ENCODE measurements at regions not wholly inside any gene's neighbourhood (a gene's known extent, or its start where the extent isn't known, plus 50 kb on each side); places are given as distances from the start of the nearest gene placed in this dataset.

GRCh38 chr20:24823176-24823784 is 125.8 kb upstream of the CST7 start:
- Histone ChIP-seq H3K27me3 (0 out of 22 replicates have a peak, but pooled peaks cover 0 to 6% (median 0%) of the 10 kb centered on the region in 11 experiments), H3K4me1 (peaks cover 0 to 15% (median 13%) of the 10 kb centered on the region in 10 experiments; a peak in 13 of 20 replicates), H3K9me3 (replicated peaks in 1 of 11) (no peaks in the 10 kb centered on the region), H3K9ac (no peak overlapping the region), H3K36me3 (no peaks in the 10 kb centered on the region), H4K20me1 (no peaks in the 10 kb centered on the region; a peak in 1 of 22 replicates), H3K4me3 (no peak overlapping the region), H3K4me2 (peak overlapping the region in 7 of 11 experiments; percentile 18 to 46 (median 42); a peak in 13 of 22 replicates), H3K27ac (no peak overlapping the region)
- no peak for TF ChIP-seq Cebpa-rat (IDR thresholded peaks at IDR 0.05)

DNA sequence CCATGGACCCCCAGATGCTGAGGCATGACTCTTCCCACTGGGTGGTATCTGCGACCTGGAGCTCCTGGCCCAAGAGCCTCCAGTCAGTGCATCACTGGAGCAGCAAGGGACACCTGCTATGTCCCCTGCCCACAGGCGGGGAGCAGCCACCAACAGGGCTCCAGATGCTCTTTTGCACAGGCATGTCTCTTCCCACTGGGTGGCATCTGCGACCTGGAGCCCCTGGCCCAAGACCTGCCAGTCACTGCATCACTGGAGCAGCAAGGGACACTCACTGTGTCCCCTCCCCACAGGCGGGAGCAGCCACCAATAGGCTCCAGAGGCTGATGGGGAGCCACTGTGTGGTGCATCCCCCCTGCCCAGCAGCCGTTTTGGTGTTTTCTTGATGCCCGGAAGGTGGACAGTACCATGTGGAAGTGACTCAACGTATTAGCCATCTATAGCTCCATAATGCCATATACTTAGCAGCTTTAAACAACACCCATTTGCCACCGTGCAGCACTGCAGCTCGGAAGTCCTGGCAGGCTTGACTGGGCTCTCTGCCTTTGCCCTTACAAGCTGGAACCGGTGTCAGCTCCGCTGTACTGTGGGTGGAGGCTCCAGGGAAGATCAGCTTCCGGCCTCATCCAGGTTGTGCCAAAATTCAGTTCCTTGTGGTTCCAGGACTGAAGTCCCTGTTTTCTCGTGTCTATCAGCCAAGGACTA is 124.9 kb upstream of the CST7 start:
- H4K20me1 ChIP-seq = no peaks in the 10 kb centered on the region; a peak in 1 of 22 replicates
- no peak overlapping the region for H3K27ac ChIP-seq
- no peak for TF ChIP-seq Cebpa-rat (IDR thresholded peaks at IDR 0.05)
- no peak overlapping the region for H3K4me3 ChIP-seq
- no peaks in the 10 kb centered on the region for H3K9me3 ChIP-seq (replicated peaks in 1 of 11)
- H3K36me3 ChIP-seq = no peaks in the 10 kb centered on the region
- H3K4me2 ChIP-seq = peak overlapping the region in 9 of 11 experiments; percentile 14 to 46 (median 42); a peak in 15 of 22 replicates
- peaks cover 0 to 15% (median 13%) of the 10 kb centered on the region in 10 experiments; a peak in 13 of 20 replicates for H3K4me1 ChIP-seq
- H3K27me3 ChIP-seq = 0 out of 22 replicates have a peak, but pooled peaks cover 0 to 6% (median 0%) of the 10 kb centered on the region in 11 experiments
- H3K9ac ChIP-seq = no peak overlapping the region

DNA sequence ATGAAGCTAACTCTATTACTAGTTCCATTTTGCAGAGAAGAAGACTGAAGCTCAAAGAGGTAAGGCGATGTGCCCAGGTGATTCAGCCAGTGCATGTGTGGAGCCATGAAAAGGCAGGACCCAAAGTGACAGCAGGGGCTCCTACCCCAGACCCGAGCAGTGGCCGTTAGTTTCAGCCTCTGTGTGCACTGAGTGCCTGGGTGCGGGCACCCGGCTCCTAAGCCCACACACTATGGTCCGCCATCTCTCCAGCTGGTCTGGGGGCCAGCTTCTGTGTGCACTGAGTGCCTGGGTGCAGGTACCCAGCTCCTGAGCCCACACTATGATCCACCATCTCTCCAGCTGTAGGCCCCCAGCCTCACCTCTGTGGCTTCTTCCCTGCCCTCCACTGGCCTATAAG is 123.5 kb upstream of the CST7 start:
- Histone ChIP-seq H3K4me1 (peaks cover 0 to 25% (median 13%) of the 10 kb centered on the region in 10 experiments; a peak in 13 of 20 replicates), H3K4me2 (no peak overlapping the region), H3K36me3 (no peaks in the 10 kb centered on the region), H3K27ac (no peak overlapping the region), H4K20me1 (no peaks in the 10 kb centered on the region; a peak in 1 of 22 replicates), H3K9me3 (replicated peaks in 1 of 11) (peaks cover 0 to 1% (median 0%) of the 10 kb centered on the region in 11 experiments; a peak in 1 of 22 replicates), H3K27me3 (0 out of 22 replicates have a peak, but pooled peaks cover 0 to 6% (median 0%) of the 10 kb centered on the region in 11 experiments), H3K9ac (no peak overlapping the region), H3K4me3 (no peak overlapping the region)
- TF ChIP-seq Cebpa-rat (IDR thresholded peaks at IDR 0.05) = no peak

DNA sequence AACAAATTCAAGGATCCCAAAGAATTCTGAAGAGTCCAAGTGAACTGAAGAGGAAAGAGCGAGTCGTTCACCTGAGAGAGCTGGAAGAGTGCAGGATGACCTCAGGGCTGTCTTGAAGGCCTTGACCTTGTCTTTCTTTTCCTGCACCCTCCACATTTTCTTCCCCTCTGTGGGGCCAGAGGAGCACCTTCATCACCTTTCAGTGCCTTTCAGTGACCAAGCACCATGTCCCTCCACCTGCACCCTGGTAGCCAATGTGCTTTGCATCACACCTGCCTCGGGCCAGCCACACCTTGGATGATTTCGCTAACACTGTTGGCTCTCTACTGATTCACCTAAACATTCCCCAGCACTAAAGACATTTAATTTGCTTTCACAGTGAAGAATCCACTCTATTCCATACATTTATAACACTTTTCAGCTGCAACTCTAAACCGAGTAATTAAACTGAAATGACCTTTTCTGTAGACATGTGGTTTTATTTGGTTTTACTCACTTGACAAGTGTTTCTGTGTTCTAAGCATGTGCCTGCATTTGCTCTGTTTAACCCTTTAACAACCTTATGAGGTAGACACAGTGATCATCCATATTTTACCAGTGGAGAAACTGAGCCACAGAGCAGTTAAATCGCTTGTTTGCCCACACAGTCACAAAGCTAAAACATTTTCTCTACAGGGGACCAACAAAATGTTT is 121.3 kb upstream of the CST7 start:
- no peak overlapping the region for H3K9ac ChIP-seq
- H3K4me2 ChIP-seq = no peak overlapping the region
- H3K27ac ChIP-seq = no peak overlapping the region
- no peak for TF ChIP-seq Cebpa-rat (IDR thresholded peaks at IDR 0.05)
- no peak overlapping the region for H3K4me3 ChIP-seq
- H3K27me3 ChIP-seq = 0 out of 22 replicates have a peak, but pooled peaks cover 0 to 6% (median 0%) of the 10 kb centered on the region in 11 experiments
- no peaks in the 10 kb centered on the region; a peak in 1 of 22 replicates for H4K20me1 ChIP-seq
- peaks cover 0 to 37% (median 20%) of the 10 kb centered on the region in 10 experiments; a peak in 13 of 20 replicates for H3K4me1 ChIP-seq
- H3K9me3 ChIP-seq (replicated peaks in 1 of 11) = peaks cover 0 to 11% (median 9%) of the 10 kb centered on the region in 11 experiments; a peak in 13 of 22 replicates
- H3K36me3 ChIP-seq = no peaks in the 10 kb centered on the region

DNA sequence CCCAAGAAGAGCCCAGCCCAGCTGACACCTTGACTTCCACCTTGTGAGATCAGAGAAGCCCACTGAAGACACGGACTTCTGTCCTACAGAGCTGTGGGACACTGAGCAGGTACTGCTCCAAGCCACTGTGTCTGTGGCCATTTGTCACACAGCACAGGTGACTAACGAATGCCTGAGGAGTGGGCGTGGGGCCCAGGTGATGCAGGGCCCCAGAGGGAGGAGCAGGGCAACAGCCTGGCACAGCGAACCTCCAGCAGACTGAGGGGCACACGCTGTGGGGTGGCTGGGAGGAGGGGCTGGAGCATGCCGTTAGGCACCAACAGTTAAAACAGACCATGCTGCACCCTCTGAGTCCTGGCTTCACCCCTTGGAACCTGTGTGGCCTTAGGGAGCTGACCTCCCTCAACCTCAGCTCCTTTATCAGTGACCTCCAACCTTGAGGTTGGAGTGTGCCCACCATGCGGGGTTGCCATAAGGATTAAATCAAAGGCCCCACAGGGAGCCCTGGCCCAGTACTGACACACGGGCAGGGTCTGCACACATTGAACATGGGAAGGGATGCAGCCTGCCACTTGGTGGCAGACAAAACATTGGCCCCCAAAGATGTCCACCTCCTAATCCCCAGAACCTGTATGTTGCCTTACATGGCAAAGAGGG is 119.9 kb upstream of the CST7 start:
- H3K36me3 ChIP-seq = no peaks in the 10 kb centered on the region
- no peak overlapping the region for H3K4me3 ChIP-seq
- peaks cover 0 to 25% (median 8%) of the 10 kb centered on the region in 10 experiments; a peak in 12 of 20 replicates for H3K4me1 ChIP-seq
- no peak overlapping the region for H3K9ac ChIP-seq
- 0 out of 22 replicates have a peak overlapping the region, but pooled peaks of 1 of the 11 experiments have one; percentile 2 for H3K4me2 ChIP-seq
- H4K20me1 ChIP-seq = no peaks in the 10 kb centered on the region
- H3K9me3 ChIP-seq (replicated peaks in 1 of 11) = peaks cover 0 to 11% (median 9%) of the 10 kb centered on the region in 11 experiments; a peak in 13 of 22 replicates
- no peaks in the 10 kb centered on the region for H3K27me3 ChIP-seq
- TF ChIP-seq Cebpa-rat (IDR thresholded peaks at IDR 0.05) = no peak
- no peak overlapping the region for H3K27ac ChIP-seq

- no peaks in the 10 kb centered on the region for H4K20me1 ChIP-seq
- no peak for TF ChIP-seq Cebpa-rat (IDR thresholded peaks at IDR 0.05)
- peak overlapping the region in 1 of 11 experiments; percentile 6; a peak in 1 of 22 replicates for H3K4me2 ChIP-seq
- no peaks in the 10 kb centered on the region for H3K36me3 ChIP-seq
- peaks cover 0 to 11% (median 9%) of the 10 kb centered on the region in 11 experiments; a peak in 13 of 22 replicates for H3K9me3 ChIP-seq (replicated peaks in 1 of 11)
- H3K9ac ChIP-seq = no peak overlapping the region
- no peak overlapping the region for H3K4me3 ChIP-seq
- H3K27ac ChIP-seq = no peak overlapping the region
- no peaks in the 10 kb centered on the region for H3K27me3 ChIP-seq
- H3K4me1 ChIP-seq = peaks cover 0 to 23% (median 6%) of the 10 kb centered on the region in 10 experiments; a peak in 9 of 20 replicates
Observed at GRCh38 chr20:24829649-24830370, 119.3 kb upstream of the CST7 start.

GRCh38 chr20:24830649-24831048 is 118.4 kb upstream of the CST7 start:
- TF ChIP-seq Cebpa-rat (IDR thresholded peaks at IDR 0.05) = no peak

DNA sequence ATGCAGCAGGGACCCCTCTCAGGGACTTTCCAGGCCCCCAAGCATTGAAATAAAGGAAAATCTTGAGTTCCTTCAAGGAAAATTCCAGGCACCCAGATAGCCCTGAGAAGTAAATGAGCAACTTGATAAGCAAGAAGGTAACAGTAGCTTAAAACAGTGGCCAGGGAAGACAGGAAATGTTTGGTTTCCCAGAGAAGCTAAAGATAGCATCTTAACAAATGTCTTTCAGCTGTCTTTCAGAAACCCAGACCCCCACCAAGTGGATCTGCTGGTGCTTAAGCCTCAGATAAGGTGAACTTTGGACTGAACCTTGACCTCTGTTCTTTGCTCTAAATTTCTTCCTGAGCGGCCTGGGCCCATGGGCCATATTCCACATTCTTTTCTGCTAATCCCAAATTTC is 117.8 kb upstream of the CST7 start:
- no peak for TF ChIP-seq Cebpa-rat (IDR thresholded peaks at IDR 0.05)
- Histone ChIP-seq H3K9ac (no peak overlapping the region), H3K27ac (no peak overlapping the region), H3K36me3 (no peaks in the 10 kb centered on the region), H3K4me3 (no peak overlapping the region), H3K9me3 (replicated peaks in 1 of 11) (peaks cover 0 to 11% (median 9%) of the 10 kb centered on the region in 11 experiments; a peak in 13 of 22 replicates), H3K27me3 (no peaks in the 10 kb centered on the region), H4K20me1 (no peaks in the 10 kb centered on the region), H3K4me1 (peaks cover 0 to 23% (median 6%) of the 10 kb centered on the region in 10 experiments; a peak in 9 of 20 replicates), H3K4me2 (peak overlapping the region in 7 of 11 experiments; percentile 4 to 37 (median 27); a peak in 9 of 22 replicates)

More at GRCh38 chr20:24830649-24831048, 118.4 kb upstream of the CST7 start:
- peaks cover 0 to 23% (median 6%) of the 10 kb centered on the region in 10 experiments; a peak in 9 of 20 replicates for H3K4me1 ChIP-seq
- H3K9ac ChIP-seq = no peak overlapping the region
- H3K27me3 ChIP-seq = no peaks in the 10 kb centered on the region
- no peaks in the 10 kb centered on the region for H4K20me1 ChIP-seq
- no peak overlapping the region for H3K27ac ChIP-seq
- no peak overlapping the region for H3K4me2 ChIP-seq
- peaks cover 0 to 11% (median 9%) of the 10 kb centered on the region in 11 experiments; a peak in 13 of 22 replicates for H3K9me3 ChIP-seq (replicated peaks in 1 of 11)
- no peaks in the 10 kb centered on the region for H3K36me3 ChIP-seq
- H3K4me3 ChIP-seq = no peak overlapping the region

All from BLaER1 treated with 17β-estradiol and CSF1 and Interleukin-3, amounts not matched to agents 10 nM and 100 nM (cell line).